K562 (cell line): ENCODE measurements at regions not wholly inside any gene's neighbourhood (a gene's known extent, or its start where the extent isn't known, plus 50 kb on each side); places are given as distances from the start of the nearest gene placed in this dataset.

ENCODE experiments used
- ATAC-seq: fragments of 200-7000 bp; cut with Tn5 transposase; 3 replicates; pipeline ENCODE4 v1.9.1; 2020; ENCODE audit warnings: moderate library complexity
- BruUV-seq: library from RNA; stranded (reverse); fragments of 400-500 nt; replicated peaks from 2 replicates; lab custom pipeline; 2021; lab: Mats Ljungman, UMichigan
- CTCF ChIA-PET: fragments of 300-600 bp; formaldehyde crosslinking; extraction: SDS; loops from one replicate; lab custom pipeline; 2021; ENCODE audit warnings: low intra/inter-chr PET ratio; lab: Yijun Ruan, JAX
- POLR2A ChIA-PET: fragments of 300-600, 350-650 bp; sonication (Branson Sonifier 250); formaldehyde crosslinking; extraction: SDS; loops from one replicate; lab custom pipeline; 2021; ENCODE audit warnings: antibody characterized with exemption, inconsistent platforms; lab: Yijun Ruan, JAX
- DNase-seq, 4 experiments: peaks; one replicate each; pipeline versions ENCODE4 v3.0.0 to v3.0.0-alpha.2; 2011 to 2018; ENCODE audit warnings: low spot score in 3 of 4, mixed read lengths in 3 of 4; ENCODE audit errors: extremely low read depth in 1 of 4
- FAIRE-seq: peaks from 2 replicates; lab custom pipeline; 2011; peaks lifted over from hg19 to GRCh38; lab: Jason Lieb, UNC
- H2AFZ ChIP-seq: 2 replicates; pipeline ENCODE4 v1.6.0; 2011; ENCODE audit warnings: low read depth, low read length, control low read depth, inconsistent platforms
- H3K27ac ChIP-seq: fragments of 200-600 bp; 3 replicates; pipeline ENCODE4 v1.8.0; 2011; ENCODE audit warnings: low read depth, mild to moderate bottlenecking, control low read depth, inconsistent platforms, low read length, moderate library complexity, mixed read lengths; ENCODE audit errors: extremely low read depth
- H3K27me3 ChIP-seq, 2 experiments: fragments of 300-600 bp in 1 of 2; 2 replicates in 1 of 2; 3 replicates in 1 of 2; pipeline versions ENCODE4 v1.6.0 to v1.8.0; 2011; ENCODE audit warnings: inconsistent platforms in 2 of 2, low read length in 2 of 2, mild to moderate bottlenecking in 1 of 2, mixed read lengths in 1 of 2, moderate library complexity in 1 of 2; ENCODE audit not compliant: control insufficient read depth in 2 of 2, insufficient read depth in 2 of 2
- H3K36me3 ChIP-seq: fragments of 300-600 bp; 3 replicates; pipeline ENCODE4 v1.8.0; 2011; ENCODE audit warnings: mild to moderate bottlenecking, low read length, inconsistent platforms; ENCODE audit not compliant: control insufficient read depth, insufficient read depth
- H3K4me1 ChIP-seq, 2 experiments: fragments of 200-600 bp in 1 of 2; replicated peaks in 1 of 2; 2 replicates in 1 of 2; 3 replicates in 1 of 2; pipeline versions ENCODE4 v1.5.1 to v1.8.0; 2011; ENCODE audit warnings: inconsistent platforms in 2 of 2, low read length in 2 of 2, mild to moderate bottlenecking in 1 of 2, mixed read lengths in 1 of 2, moderate library complexity in 1 of 2; ENCODE audit not compliant: control insufficient read depth in 2 of 2, insufficient read depth in 2 of 2
- H3K4me2 ChIP-seq: 2 replicates; pipeline ENCODE4 v1.6.1; 2011; ENCODE audit warnings: low read length, control low read depth, inconsistent platforms, mixed read lengths; ENCODE audit not compliant: insufficient read depth
- H3K4me3 ChIP-seq: fragments of 200-600 bp; sonication (generic), shearing (Covaris generic); 2 replicates; pipeline ENCODE4 v1.5.1; 2016; ENCODE audit warnings: control low read depth, inconsistent platforms
- H3K79me2 ChIP-seq: fragments of 200-600 bp; 3 replicates; pipeline ENCODE4 v1.8.0; 2011; ENCODE audit warnings: low read length, inconsistent platforms; ENCODE audit not compliant: control insufficient read depth, insufficient read depth
- H3K9ac ChIP-seq, 2 experiments: 2 replicates each; pipeline versions ENCODE4 v1.6.0 to v1.6.1; 2011; ENCODE audit warnings: low read depth in 2 of 2, low read length in 2 of 2, control low read depth in 1 of 2, inconsistent platforms in 1 of 2, mild to moderate bottlenecking in 1 of 2, mixed read lengths in 1 of 2; ENCODE audit not compliant: insufficient read depth in 1 of 2
- H3K9me1 ChIP-seq: one replicate; pipeline ENCODE4 v1.6.0; 2011; ENCODE audit warnings: inconsistent platforms, mild to moderate bottlenecking, low read length, moderate library complexity; ENCODE audit not compliant: control insufficient read depth, insufficient read depth
- H3K9me3 ChIP-seq: replicated peaks from 2 replicates; pipeline ENCODE4 v1.5.1; 2011; ENCODE audit warnings: low read depth, low read length, inconsistent platforms; ENCODE audit not compliant: control insufficient read depth, insufficient read depth
- H4K20me1 ChIP-seq: replicated peaks from 2 replicates; pipeline ENCODE4 v1.6.1; 2011; ENCODE audit warnings: low read length, inconsistent platforms, mixed read lengths; ENCODE audit not compliant: control insufficient read depth, insufficient read depth
- BCL6 ChIP-seq: fragments of 250-450 bp; sonication (Bioruptor Pico); IDR thresholded peaks from 2 replicates; pipeline ENCODE4 v1.4.0; 2020
- FOXM1 ChIP-seq, 2 experiments: fragments of 450-650 bp in 1 of 2; sonication (generic) in 1 of 2; formaldehyde crosslinking in 1 of 2; IDR thresholded peaks; 2 replicates each; pipeline versions ENCODE4 v1.6.1 to v1.9.0; 2017 to 2022; ENCODE audit warnings: low read depth in 2 of 2, mild to moderate bottlenecking in 2 of 2, missing genetic modification reagents in 1 of 2, moderate library complexity in 1 of 2
- FOXO4 ChIP-seq: fragments of 450-650 bp; formaldehyde crosslinking; IDR thresholded peaks from 2 replicates; pipeline ENCODE4 v1.4.0; 2020; ENCODE audit warnings: mild to moderate bottlenecking, moderate library complexity
- GMEB1 ChIP-seq: fragments of 250-450 bp; sonication (Bioruptor Pico); IDR thresholded peaks from 2 replicates; pipeline ENCODE4 v1.4.0; 2020; ENCODE audit warnings: mild to moderate bottlenecking
- HMGXB4 ChIP-seq: sonication (generic); formaldehyde crosslinking; IDR thresholded peaks from 2 replicates; pipeline ENCODE4 v1.8.1; 2023; ENCODE audit warnings: mild to moderate bottlenecking, missing genetic modification reagents
- LCOR ChIP-seq: sonication (generic); formaldehyde crosslinking; IDR thresholded peaks from 2 replicates; pipeline ENCODE4 v1.8.0; 2022; ENCODE audit warnings: mild to moderate bottlenecking, missing genetic modification reagents
- MLLT1 ChIP-seq, 2 experiments: fragments of 450-650 bp; IDR thresholded peaks; 2 replicates each; pipeline ENCODE4 v1.6.1; 2016
- PHF21A ChIP-seq: fragments of 450-650 bp; IDR thresholded peaks from 2 replicates; pipeline ENCODE4 v1.6.1; 2017; ENCODE audit warnings: low read depth, borderline replicate concordance
- PRMT5 ChIP-seq: sonication (generic); formaldehyde crosslinking; IDR thresholded peaks from 2 replicates; pipeline ENCODE4 v1.5.0; 2020; ENCODE audit warnings: missing genetic modification reagents
- ZBTB8A ChIP-seq: fragments of 450-650 bp; IDR thresholded peaks from 2 replicates; pipeline ENCODE4 v1.6.1; 2018; ENCODE audit warnings: mild to moderate bottlenecking, moderate library complexity; ENCODE audit not compliant: partially characterized antibody
- ZNF699 ChIP-seq: fragments of 250-450 bp; sonication (Bioruptor Pico); IDR thresholded peaks from 2 replicates; pipeline ENCODE4 v1.8.0; 2021; ENCODE audit warnings: mild to moderate bottlenecking, moderate library complexity; ENCODE audit not compliant: insufficient replicate concordance
- ZNF717 ChIP-seq: fragments of 250-450 bp; sonication (Bioruptor Pico); IDR thresholded peaks from 2 replicates; pipeline ENCODE4 v1.5.0; 2021
- ZNF740 ChIP-seq, 3 experiments: fragments of 200-800 bp in 1 of 3; sonication (Bioruptor generic) in 1 of 3; sonication (generic) in 1 of 3; formaldehyde crosslinking in 1 of 3; IDR thresholded peaks; 2 replicates each; pipeline versions ENCODE4 v1.6.1 to v1.8.0; 2016 to 2022; ENCODE audit warnings: mild to moderate bottlenecking in 2 of 3, missing compliant biosample characterization in 2 of 3, missing genetic modification characterization in 2 of 3, missing genetic modification reagents in 1 of 3
- WGBS: fragments of 100-300 bp; shearing (Covaris generic); methylation state at CpG from one replicate; pipeline ENCODE4 v1.1.6; 2016; ENCODE audit warnings: low coverage, mixed read lengths; ENCODE audit not compliant: insufficient coverage; ENCODE audit errors: missing lambda C conversion rate; 5-methylcytosine and 5-hydroxymethylcytosine counted together
- in situ Hi-C: fragments of 300-500 bp; cut with MboI; formaldehyde crosslinking; loops from 4 replicates; pipeline ENCODE4 v1.15.0; 2018; ENCODE audit warnings: inconsistent platforms, mixed read lengths
- intact Hi-C: fragments of 100-400 bp; cut with micrococcal nuclease; formaldehyde crosslinking; loops from 2 replicates; pipeline ENCODE4 v1.14.2; 2022

- H2AFZ ChIP-seq = no peak overlapping the region
- WGBS = 55% methylated on average over 3 of the region's 3 CpGs
Measured at GRCh38 chr5:105133087-105133486, 1570.5 kb upstream of the NUDT12 start.

More at GRCh38 chr5:105133087-105133486, 1570.5 kb upstream of the NUDT12 start:
- Histone ChIP-seq H3K4me2 (no peak overlapping the region), H3K36me3 (no peaks in the 10 kb centered on the region), H3K9ac (no peak overlapping the region), H4K20me1 (no peaks in the 10 kb centered on the region), H3K27ac (no peak overlapping the region), H3K9me3 (no peaks in the 10 kb centered on the region), H3K27me3 (no peaks in the 10 kb centered on the region), H3K4me1 (no peaks in the 10 kb centered on the region), H3K9me1 (no peaks in the 10 kb centered on the region), H3K79me2 (no peaks in the 10 kb centered on the region), H3K4me3 (no peak overlapping the region)
- DNase-seq (no peak), FAIRE-seq (no peak), ATAC-seq (no peak)
- ChIA-PET CTCF (no interaction called here), POLR2A (no interaction called here)
- in situ Hi-C loops = no loop called here
- TF ChIP-seq ZBTB8A (no peak), ZNF740 (CRISPR knock-in tag; IDR thresholded peaks at IDR 0.05) (no peak), ZNF740 (tag; IDR thresholded peaks at IDR 0.05) (no peak), HMGXB4 (CRISPR knock-in tag) (no peak), PRMT5 (CRISPR knock-in tag) (no peak), FOXO4 (CRISPR knock-in tag) (no peak), BCL6 (CRISPR knock-in tag) (no peak), ZNF699 (CRISPR knock-in tag) (no peak), MLLT1 (IDR thresholded peaks at IDR 0.05) (no peak), LCOR (CRISPR knock-in tag) (no peak), ZNF717 (CRISPR knock-in tag) (no peak), FOXM1 (IDR thresholded peaks at IDR 0.05; ENCODE audit: low read depth) (no peak), FOXM1 (CRISPR knock-in tag; IDR thresholded peaks at IDR 0.05; ENCODE audit: low read depth) (no peak), PHF21A (no peak), GMEB1 (CRISPR knock-in tag) (no peak)
- no TSS peak for BruUV-seq
- intact Hi-C loops = no loop called here
